Liver (tissue), 8 donors: ENCODE measurements at regions not wholly inside any gene's neighbourhood (a gene's known extent, or its start where the extent isn't known, plus 50 kb on each side); places are given as distances from the start of the nearest gene placed in this dataset.

ENCODE experiments used
- DNase-seq: peaks from one replicate; pipeline ENCODE4 v3.0.0-alpha.2; 2017; ENCODE audit warnings: low spot score
- H3K27ac ChIP-seq, 2 donors: one replicate each; pipeline ENCODE4 v1.7.0; 2013; ENCODE audit warnings: inconsistent platforms in 2 of 2, low read length in 2 of 2, control low read depth in 1 of 2, low read depth in 1 of 2, mild to moderate bottlenecking in 1 of 2
- H3K27me3 ChIP-seq, 4 donors: one replicate each; pipeline versions ENCODE4 v1.6.1 to v1.7.0; 2013; ENCODE audit warnings: low read length in 3 of 4, inconsistent platforms in 1 of 4, mild to moderate bottlenecking in 1 of 4, moderate library complexity in 1 of 4; ENCODE audit not compliant: control insufficient read depth in 4 of 4, insufficient read depth in 4 of 4
- H3K36me3 ChIP-seq, 4 donors: one replicate each; pipeline versions ENCODE4 v1.6.1 to v1.7.0; 2013; ENCODE audit warnings: low read length in 3 of 4, mild to moderate bottlenecking in 3 of 4, low read depth in 1 of 4, moderate library complexity in 1 of 4; ENCODE audit not compliant: control insufficient read depth in 4 of 4, insufficient read depth in 3 of 4
- H3K4me1 ChIP-seq, 4 donors: one replicate each; pipeline versions ENCODE4 v1.6.1 to v1.7.0; 2013; ENCODE audit warnings: low read length in 3 of 4, mild to moderate bottlenecking in 3 of 4, moderate library complexity in 1 of 4; ENCODE audit not compliant: control insufficient read depth in 4 of 4, insufficient read depth in 4 of 4
- H3K4me3 ChIP-seq, 3 donors: one replicate each; pipeline versions ENCODE4 v1.6.1 to v1.7.0; 2013; ENCODE audit warnings: low read length in 3 of 3, control low read depth in 1 of 3, low read depth in 1 of 3, mild to moderate bottlenecking in 1 of 3
- H3K9ac ChIP-seq, 2 donors: one replicate each; pipeline ENCODE4 v1.7.0; 2013; ENCODE audit warnings: low read length in 2 of 2, mild to moderate bottlenecking in 2 of 2, moderate library complexity in 2 of 2, control low read depth in 1 of 2, low read depth in 1 of 2
- H3K9me3 ChIP-seq, 4 donors: one replicate each; pipeline versions ENCODE4 v1.6.1 to v1.7.0; 2013; ENCODE audit warnings: low read length in 3 of 4; ENCODE audit not compliant: control insufficient read depth in 4 of 4
- FOXA2 ChIP-seq: IDR thresholded peaks from 2 replicates; pipeline ENCODE4 v1.6.1; 2016; ENCODE audit warnings: antibody characterized with exemption
- HNF4A ChIP-seq, 2 donors: conservative IDR thresholded peaks; 2 replicates each; pipeline ENCODE4 v1.6.1; 2016; ENCODE audit warnings: antibody characterized with exemption in 2 of 2, mild to moderate bottlenecking in 2 of 2
- HNF4G ChIP-seq: IDR thresholded peaks from 2 replicates; pipeline ENCODE4 v1.6.1; 2016; ENCODE audit warnings: antibody characterized with exemption
- JUND ChIP-seq, 2 donors: IDR thresholded peaks; 2 replicates each; pipeline ENCODE4 v1.6.1; 2016; ENCODE audit warnings: antibody characterized with exemption in 2 of 2
- NR2F2 ChIP-seq: IDR thresholded peaks from 2 replicates; pipeline ENCODE4 v1.6.1; 2016; ENCODE audit warnings: antibody characterized with exemption
- RXRA ChIP-seq, 2 donors: IDR thresholded peaks; 2 replicates each; pipeline ENCODE4 v1.6.1; 2017 to 2018; ENCODE audit warnings: antibody characterized with exemption in 2 of 2, mild to moderate bottlenecking in 1 of 2
- SP1 ChIP-seq: IDR thresholded peaks from 2 replicates; pipeline ENCODE4 v1.6.1; 2018; ENCODE audit warnings: antibody characterized with exemption, mild to moderate bottlenecking
- TAF1 ChIP-seq: conservative IDR thresholded peaks from 2 replicates; pipeline ENCODE4 v1.6.1; 2016; ENCODE audit warnings: antibody characterized with exemption, mild to moderate bottlenecking
- YY1 ChIP-seq: IDR thresholded peaks from 2 replicates; pipeline ENCODE4 v1.6.1; 2016; ENCODE audit warnings: antibody characterized with exemption, mild to moderate bottlenecking
- ZBTB33 ChIP-seq: IDR thresholded peaks from 2 replicates; pipeline ENCODE4 v1.6.1; 2016; ENCODE audit warnings: antibody characterized with exemption
- WGBS: extraction: QIAGEN DNeasy Blood & Tissue Kit; methylation state at CpG from one replicate; pipeline ENCODE4 v1.1.7; 2013; 5-methylcytosine and 5-hydroxymethylcytosine counted together
- TF ChIP-seq, protein P1 (sequence below): IDR thresholded peaks from 2 replicates; pipeline ENCODE4 v1.6.1; 2016; ENCODE audit warnings: antibody characterized with exemption, mild to moderate bottlenecking
- TF ChIP-seq, protein P2 (sequence below): fragments of 150-350 bp; IDR thresholded peaks from 2 replicates; pipeline ENCODE4 v1.5.1; 2017; ENCODE audit warnings: improper control_type of control experiment, low read depth, low read length; ENCODE audit not compliant: missing input control
- TF ChIP-seq, protein P3 (sequence below): IDR thresholded peaks from 2 replicates; pipeline ENCODE4 v1.6.1; 2016; ENCODE audit warnings: antibody characterized with exemption
- donor health status: healthy.
- donor health status: healthy.
- donor health status: healthy.
- donor health status: healthy.
- donor health status: healthy.

DNA sequence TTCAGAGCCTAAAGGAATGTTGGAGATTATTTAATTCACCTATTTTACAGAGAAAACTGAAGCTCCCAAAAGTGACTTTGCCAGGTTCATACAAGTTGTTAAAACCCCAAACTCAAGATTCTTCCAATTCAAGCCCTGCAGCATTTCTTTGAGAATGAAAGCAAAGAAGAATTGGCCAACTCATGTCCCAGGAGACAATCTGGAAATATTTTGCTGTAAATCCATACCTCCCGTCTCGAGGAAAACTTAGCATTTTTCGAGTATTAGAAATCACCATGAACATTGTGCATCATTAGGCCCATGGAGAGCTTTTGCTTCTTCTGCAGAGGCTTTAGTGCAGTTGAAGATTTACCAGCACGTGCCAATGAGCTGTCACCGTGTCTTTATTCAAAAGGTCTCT, 176.4 kb upstream of the KCNJ16 start:
- Histone ChIP-seq H3K4me3 (no peak overlapping the region), H3K27me3 (peaks cover 0 to 3% (median 0%) of the 10 kb centered on the region in 4 donors), H3K9ac (no peak overlapping the region), H3K27ac (no peak overlapping the region), H3K36me3 (no peaks in the 10 kb centered on the region), H3K4me1 (no peaks in the 10 kb centered on the region), H3K9me3 (no peaks in the 10 kb centered on the region)
- TF ChIP-seq, protein P1, sequence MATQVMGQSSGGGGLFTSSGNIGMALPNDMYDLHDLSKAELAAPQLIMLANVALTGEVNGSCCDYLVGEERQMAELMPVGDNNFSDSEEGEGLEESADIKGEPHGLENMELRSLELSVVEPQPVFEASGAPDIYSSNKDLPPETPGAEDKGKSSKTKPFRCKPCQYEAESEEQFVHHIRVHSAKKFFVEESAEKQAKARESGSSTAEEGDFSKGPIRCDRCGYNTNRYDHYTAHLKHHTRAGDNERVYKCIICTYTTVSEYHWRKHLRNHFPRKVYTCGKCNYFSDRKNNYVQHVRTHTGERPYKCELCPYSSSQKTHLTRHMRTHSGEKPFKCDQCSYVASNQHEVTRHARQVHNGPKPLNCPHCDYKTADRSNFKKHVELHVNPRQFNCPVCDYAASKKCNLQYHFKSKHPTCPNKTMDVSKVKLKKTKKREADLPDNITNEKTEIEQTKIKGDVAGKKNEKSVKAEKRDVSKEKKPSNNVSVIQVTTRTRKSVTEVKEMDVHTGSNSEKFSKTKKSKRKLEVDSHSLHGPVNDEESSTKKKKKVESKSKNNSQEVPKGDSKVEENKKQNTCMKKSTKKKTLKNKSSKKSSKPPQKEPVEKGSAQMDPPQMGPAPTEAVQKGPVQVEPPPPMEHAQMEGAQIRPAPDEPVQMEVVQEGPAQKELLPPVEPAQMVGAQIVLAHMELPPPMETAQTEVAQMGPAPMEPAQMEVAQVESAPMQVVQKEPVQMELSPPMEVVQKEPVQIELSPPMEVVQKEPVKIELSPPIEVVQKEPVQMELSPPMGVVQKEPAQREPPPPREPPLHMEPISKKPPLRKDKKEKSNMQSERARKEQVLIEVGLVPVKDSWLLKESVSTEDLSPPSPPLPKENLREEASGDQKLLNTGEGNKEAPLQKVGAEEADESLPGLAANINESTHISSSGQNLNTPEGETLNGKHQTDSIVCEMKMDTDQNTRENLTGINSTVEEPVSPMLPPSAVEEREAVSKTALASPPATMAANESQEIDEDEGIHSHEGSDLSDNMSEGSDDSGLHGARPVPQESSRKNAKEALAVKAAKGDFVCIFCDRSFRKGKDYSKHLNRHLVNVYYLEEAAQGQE: no peak
- TF ChIP-seq FOXA2 (no peak), HNF4G (no peak), HNF4A (conservative IDR thresholded peaks at IDR 0.05) (no peak), TAF1 (no peak), SP1 (no peak), YY1 (no peak), NR2F2 (no peak), ZBTB33 (no peak), RXRA (IDR thresholded peaks at IDR 0.05) (no peak)
- TF ChIP-seq, protein P2, sequence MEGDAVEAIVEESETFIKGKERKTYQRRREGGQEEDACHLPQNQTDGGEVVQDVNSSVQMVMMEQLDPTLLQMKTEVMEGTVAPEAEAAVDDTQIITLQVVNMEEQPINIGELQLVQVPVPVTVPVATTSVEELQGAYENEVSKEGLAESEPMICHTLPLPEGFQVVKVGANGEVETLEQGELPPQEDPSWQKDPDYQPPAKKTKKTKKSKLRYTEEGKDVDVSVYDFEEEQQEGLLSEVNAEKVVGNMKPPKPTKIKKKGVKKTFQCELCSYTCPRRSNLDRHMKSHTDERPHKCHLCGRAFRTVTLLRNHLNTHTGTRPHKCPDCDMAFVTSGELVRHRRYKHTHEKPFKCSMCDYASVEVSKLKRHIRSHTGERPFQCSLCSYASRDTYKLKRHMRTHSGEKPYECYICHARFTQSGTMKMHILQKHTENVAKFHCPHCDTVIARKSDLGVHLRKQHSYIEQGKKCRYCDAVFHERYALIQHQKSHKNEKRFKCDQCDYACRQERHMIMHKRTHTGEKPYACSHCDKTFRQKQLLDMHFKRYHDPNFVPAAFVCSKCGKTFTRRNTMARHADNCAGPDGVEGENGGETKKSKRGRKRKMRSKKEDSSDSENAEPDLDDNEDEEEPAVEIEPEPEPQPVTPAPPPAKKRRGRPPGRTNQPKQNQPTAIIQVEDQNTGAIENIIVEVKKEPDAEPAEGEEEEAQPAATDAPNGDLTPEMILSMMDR: no peak
- TF ChIP-seq, protein P3, sequence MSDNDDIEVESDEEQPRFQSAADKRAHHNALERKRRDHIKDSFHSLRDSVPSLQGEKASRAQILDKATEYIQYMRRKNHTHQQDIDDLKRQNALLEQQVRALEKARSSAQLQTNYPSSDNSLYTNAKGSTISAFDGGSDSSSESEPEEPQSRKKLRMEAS: no peak
- 89% methylated on average over 5 of the region's 5 CpGs for WGBS
- no peak for DNase-seq

DNA sequence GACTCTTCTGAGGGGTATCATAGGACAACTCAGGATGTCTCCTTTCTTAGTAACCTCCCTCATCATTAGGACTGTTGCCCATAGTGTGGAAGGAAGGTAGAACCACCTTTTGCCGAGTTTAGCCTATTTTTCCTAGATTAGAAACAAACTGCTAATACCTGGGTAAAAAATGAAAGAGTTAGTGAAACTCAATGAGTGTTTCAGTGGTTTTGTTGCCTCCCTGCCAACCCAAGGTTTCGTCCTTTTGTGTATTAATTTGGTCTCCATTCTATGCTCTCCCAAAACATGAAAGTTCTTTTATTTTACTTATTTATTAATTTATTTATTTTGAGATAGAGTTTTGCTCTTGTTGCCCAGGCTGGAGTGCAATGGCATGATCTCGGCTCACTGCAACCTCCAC, 174.9 kb upstream of the KCNJ16 start:
- Histone ChIP-seq H3K27ac (no peak overlapping the region), H3K36me3 (no peaks in the 10 kb centered on the region), H3K4me1 (no peaks in the 10 kb centered on the region), H3K27me3 (peaks cover 0 to 3% (median 0%) of the 10 kb centered on the region in 4 donors), H3K9me3 (no peaks in the 10 kb centered on the region), H3K4me3 (no peak overlapping the region), H3K9ac (no peak overlapping the region)
- WGBS: 84% methylated on average over 3 of the region's 3 CpGs
- DNase-seq: no peak
- TF ChIP-seq, protein P2: no peak
- TF ChIP-seq JUND (IDR thresholded peaks at IDR 0.05) (no peak), ZBTB33 (no peak)
